HG02970 (cell line): ENCODE measurements at regions not wholly inside any gene's neighbourhood (a gene's known extent, or its start where the extent isn't known, plus 50 kb on each side); places are given as distances from the start of the nearest gene placed in this dataset.
"Not testable (repeated sequence)": the region's sequence is repeated elsewhere in the genome, so short reads cannot be mapped to it uniquely, and the experiment has no call there.

Source experiments
- ATAC-seq: cut with Tn5 transposase; IDR thresholded peaks from one replicate; pipeline ENCODE4 v1.9.1; 2021; ENCODE audit warnings: mild to moderate bottlenecking, moderate library complexity, moderate number of reproducible peaks; ENCODE audit not compliant: unreplicated experiment, low FRiP score

- ATAC-seq, result no peak
These were observed 1689.5 kb upstream of the PCDH10 start for GRCh38 chr4:131459430-131460101.

GRCh38 chr4:131470360-131470759 lies 1678.7 kb upstream of the PCDH10 start:
- no peak for ATAC-seq

- no peak for ATAC-seq
These were observed 1660.3 kb upstream of the PCDH10 start for GRCh38 chr4:131488772-131489171.

- not testable (repeated sequence) for ATAC-seq
These were observed 1652.9 kb upstream of the PCDH10 start for GRCh38 chr4:131496211-131496610.

- ATAC-seq, result no peak
These were observed 1649.8 kb upstream of the PCDH10 start for GRCh38 chr4:131499141-131499873.

- ATAC-seq, result no peak
These were observed 1639.6 kb upstream of the PCDH10 start for GRCh38 chr4:131509521-131509920.

- ATAC-seq, result no peak
These were observed 1622.4 kb upstream of the PCDH10 start for GRCh38 chr4:131526686-131527085.

- no peak for ATAC-seq
These were observed 1618.0 kb upstream of the PCDH10 start for GRCh38 chr4:131531087-131531486.

GRCh38 chr4:131534944-131535645 lies 1614.0 kb upstream of the PCDH10 start:
- ATAC-seq, result no peak

- no peak for ATAC-seq
These were observed 1608.8 kb upstream of the PCDH10 start for GRCh38 chr4:131540256-131540655.

- ATAC-seq, result peak; percentile 67
These were observed 1601.5 kb upstream of the PCDH10 start for GRCh38 chr4:131547506-131547981.

GRCh38 chr4:131551306-131551705 lies 1597.8 kb upstream of the PCDH10 start:
- ATAC-seq, result no peak

GRCh38 chr4:131566026-131566425 lies 1583.1 kb upstream of the PCDH10 start:
- no peak for ATAC-seq

- no peak for ATAC-seq
These were observed 1564.5 kb upstream of the PCDH10 start for GRCh38 chr4:131584587-131584986.

- ATAC-seq, result no peak
These were observed 1554.0 kb upstream of the PCDH10 start for GRCh38 chr4:131595140-131595539.

- no peak for ATAC-seq
These were observed 1545.4 kb upstream of the PCDH10 start for GRCh38 chr4:131603705-131604104.

- ATAC-seq, result no peak
These were observed 1540.1 kb upstream of the PCDH10 start for GRCh38 chr4:131609039-131609438.

- ATAC-seq, result not testable (repeated sequence)
These were observed 1538.6 kb upstream of the PCDH10 start for GRCh38 chr4:131610517-131610916.

- peak; percentile 27 for ATAC-seq
These were observed 1535.8 kb upstream of the PCDH10 start for GRCh38 chr4:131613086-131613823.

GRCh38 chr4:131613824-131614216 lies 1535.3 kb upstream of the PCDH10 start:
- peak; percentile 96 for ATAC-seq

GRCh38 chr4:131632877-131633276 lies 1516.2 kb upstream of the PCDH10 start:
- ATAC-seq, result no peak
